Activated naive CD4-positive, alpha-beta T cell treated with anti-CD3 and anti-CD28 coated beads, Interleukin-2, amount 50 U/mL, for 16 hours (primary cell): ENCODE measurements at regions not wholly inside any gene's neighbourhood (a gene's known extent, or its start where the extent isn't known, plus 50 kb on each side); places are given as distances from the start of the nearest gene placed in this dataset.

ENCODE experiments used
- DNase-seq: peaks from one replicate; pipeline ENCODE4 v3.0.0-alpha.2; 2020

- no peak for DNase-seq
Observed at GRCh38 chr13:58051807-58052375, 420.3 kb downstream of the PCDH17 start.

DNA sequence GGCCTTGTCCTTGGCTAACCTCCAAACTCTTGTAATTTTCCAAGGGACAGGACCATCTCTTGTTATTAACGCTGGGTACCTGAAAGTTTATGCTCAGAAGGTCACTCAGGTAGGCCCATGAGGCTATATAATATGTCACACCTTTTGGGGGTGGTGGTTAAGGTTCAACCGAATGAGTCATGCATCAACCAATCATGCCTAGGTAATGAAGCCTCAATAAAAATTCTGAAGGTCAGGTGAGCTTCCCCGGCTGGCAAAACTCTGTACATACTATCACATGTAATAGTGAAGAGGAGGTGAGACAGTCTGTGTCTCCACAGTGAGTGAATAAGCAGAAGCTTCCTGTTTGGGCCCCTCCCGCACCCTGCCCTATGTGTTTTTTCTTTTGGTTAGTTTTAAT lies 424.9 kb downstream of the PCDH17 start:
- DNase-seq = no peak

- no peak for DNase-seq
Observed at GRCh38 chr13:58059624-58060023, 428.1 kb downstream of the PCDH17 start.

- DNase-seq = no peak
Observed at GRCh38 chr13:58080806-58081205, 449.3 kb downstream of the PCDH17 start.

- no peak for DNase-seq
Observed at GRCh38 chr13:58081301-58081820, 449.8 kb downstream of the PCDH17 start.

DNA sequence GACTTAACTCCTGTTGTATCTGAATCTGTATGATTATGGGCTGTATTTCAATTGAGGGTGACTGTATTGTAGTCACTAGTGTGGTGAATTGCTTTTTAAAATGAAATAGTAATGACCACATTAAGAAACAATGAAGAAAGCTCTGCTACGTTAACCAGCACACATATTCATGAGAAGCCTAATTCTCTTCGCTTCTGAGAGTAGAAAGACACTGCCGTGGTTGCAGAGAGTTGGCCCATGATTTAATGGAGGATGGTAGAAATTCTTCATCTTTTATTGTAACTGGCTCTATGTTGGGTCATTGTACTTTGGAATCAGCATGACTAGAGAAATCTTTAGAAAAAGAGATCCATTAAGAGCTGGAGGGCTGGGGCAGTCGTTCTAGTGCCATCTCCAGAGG lies 451.5 kb downstream of the PCDH17 start:
- DNase-seq = no peak

DNA sequence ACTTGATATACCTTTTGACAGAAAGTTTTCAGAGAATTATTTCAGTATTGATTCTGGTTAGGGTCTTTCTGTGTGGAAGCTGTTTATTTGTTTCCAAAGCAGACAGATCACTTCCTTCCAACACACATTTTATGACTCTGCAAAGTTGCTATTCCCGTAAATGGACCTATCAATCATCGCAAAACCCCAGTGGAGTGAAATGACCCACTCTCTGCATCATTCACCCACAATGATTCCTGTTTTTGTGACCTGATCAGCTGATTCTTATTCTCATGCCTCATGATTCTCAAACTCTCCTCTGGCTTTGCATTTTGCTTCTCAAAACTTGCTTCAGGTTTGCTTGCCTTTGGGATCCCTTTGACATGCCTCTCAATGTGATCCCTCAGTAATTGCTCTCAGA lies 453.7 kb downstream of the PCDH17 start:
- DNase-seq = no peak

GRCh38 chr13:58085819-58086218 lies 454.3 kb downstream of the PCDH17 start:
- no peak for DNase-seq

DNA sequence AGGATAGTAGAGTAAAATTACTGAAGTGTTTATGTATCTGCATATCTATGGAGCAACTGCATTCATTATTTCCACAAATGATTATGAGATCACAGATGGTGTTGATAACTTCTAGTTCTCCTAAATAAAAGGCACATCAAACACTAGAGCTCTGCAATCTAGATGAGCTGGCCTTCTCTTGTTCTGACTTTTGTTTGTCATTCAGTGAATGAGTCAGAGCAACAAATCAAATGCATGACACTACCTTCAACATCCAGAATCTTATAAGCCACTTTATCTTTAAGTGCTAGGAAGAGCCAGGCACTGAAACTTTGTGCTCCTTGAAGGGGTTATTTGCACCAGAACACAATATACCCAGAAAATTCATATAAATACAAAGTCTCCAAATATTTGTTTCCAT lies 456.0 kb downstream of the PCDH17 start:
- no peak for DNase-seq

GRCh38 chr13:58093394-58093793 lies 461.9 kb downstream of the PCDH17 start:
- no peak for DNase-seq

DNA sequence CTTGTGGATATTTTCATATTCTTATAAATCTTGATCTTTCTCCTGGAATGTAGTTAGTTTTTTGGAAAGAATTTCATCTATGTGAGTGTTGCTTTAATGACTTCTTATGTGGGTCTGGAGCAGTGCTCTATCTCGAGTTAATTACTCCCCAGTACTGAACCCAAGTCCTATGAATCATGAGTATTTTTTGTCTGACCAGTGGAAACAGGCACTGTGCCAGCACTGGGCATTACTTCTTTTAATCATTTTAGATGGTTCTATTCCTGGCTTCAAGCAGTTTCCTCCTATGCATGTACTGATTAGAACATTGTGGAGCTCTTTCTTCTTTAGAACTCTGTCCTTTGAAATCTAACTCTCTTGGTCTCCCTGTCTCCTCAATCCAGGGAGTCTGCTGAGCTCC lies 466.3 kb downstream of the PCDH17 start:
- DNase-seq = no peak

DNA sequence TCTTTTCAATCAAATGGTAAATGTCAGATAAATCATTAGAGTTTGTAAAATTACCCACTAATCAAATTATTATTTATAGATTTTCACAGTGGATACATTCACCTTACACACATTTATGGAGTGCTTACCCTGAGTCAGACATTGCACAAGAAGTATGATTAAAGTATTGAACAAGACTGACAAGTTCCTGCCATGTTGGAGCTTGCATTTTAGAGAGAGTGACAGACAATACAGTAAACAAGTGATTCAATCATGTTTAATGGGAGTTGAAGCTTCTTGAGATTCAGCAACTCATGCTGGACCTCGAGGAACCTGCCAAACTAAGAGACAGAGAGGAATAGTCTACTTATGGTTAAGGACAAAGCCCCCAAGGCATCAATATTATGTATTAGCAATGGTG lies 487.8 kb downstream of the PCDH17 start:
- no peak for DNase-seq

GRCh38 chr13:58119804-58120203 lies 488.3 kb downstream of the PCDH17 start:
- DNase-seq = no peak

DNA sequence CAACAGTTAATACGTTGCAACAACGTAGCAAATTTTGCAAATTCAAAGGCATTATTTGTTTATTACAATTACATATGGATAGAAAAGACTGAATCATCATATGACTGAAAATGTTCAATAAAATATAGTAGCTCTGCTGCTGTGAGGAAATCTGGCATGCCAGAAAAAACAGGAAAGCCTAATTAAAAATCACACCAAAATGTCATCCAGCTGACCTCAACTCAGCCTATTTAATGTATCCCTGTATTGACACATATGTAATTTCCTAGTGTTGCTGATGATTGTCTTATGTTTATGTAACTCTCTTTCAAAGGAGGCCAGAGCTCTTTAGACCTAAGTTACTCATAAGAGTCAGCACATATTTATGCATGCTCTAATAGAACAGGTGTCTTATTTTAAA lies 495.0 kb downstream of the PCDH17 start:
- DNase-seq = no peak

- DNase-seq = no peak
Observed at GRCh38 chr13:58134012-58134411, 502.5 kb downstream of the PCDH17 start.

- DNase-seq = no peak
Observed at GRCh38 chr13:58134525-58134924, 503.0 kb downstream of the PCDH17 start.

DNA sequence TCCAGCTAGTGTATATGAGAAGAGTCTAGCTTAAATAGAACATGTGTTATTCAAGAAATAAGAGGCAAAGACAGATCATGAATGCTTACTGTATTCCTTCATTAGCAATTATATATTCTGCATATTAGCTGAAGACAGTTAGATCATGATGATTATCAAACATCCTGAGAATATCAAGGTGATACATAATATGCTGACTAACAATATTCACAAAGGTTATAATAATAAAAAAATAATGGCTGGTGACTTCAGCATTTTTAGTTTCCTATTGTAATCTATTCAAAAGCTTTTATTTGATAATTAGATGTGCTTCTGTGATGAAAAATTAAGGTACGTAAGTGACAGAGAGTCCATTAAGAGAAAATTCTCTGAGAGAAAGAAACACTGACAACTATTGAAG lies 511.4 kb downstream of the PCDH17 start:
- DNase-seq = no peak

DNA sequence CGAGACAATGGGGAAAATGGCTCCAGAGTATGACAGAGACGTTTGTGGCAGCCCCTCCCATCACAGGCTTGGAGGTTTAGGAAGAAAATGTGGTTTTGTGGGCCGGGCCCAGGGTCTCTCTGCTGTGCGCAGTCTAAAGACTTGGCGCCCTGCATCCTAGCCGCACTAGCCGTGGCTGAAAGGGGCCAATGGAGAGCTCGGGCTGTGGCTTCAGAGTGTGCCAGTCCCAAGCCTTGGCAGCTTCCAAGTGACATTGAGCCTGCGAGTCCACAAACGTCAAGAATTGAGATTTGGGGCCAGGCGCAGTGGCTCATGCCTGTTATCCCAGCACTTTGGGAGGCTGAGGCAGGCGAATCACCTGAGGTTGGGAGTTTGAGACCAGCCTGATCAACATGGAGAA lies 513.1 kb downstream of the PCDH17 start:
- no peak for DNase-seq

- DNase-seq = no peak
Observed at GRCh38 chr13:58151452-58151851, 519.9 kb downstream of the PCDH17 start.

DNA sequence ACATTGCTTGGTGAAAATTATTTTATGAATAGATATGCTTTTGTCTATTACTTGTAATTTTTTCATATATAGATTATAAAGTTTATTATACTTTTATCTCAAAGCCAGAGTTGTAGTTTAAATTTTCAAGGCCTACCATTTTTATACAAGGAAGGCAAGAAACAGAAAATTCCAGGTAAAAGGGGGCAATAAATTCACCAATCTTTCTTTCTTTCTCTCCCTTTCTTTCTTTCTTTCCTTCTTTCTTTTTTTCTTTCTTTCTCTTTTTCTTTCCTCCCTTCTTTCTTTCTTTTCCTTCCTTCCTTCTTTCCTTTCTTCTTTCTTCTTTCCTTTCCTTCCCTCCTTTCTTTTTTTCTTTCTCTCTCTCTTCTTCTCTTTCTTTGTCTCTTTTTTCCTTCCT lies 529.4 kb downstream of the PCDH17 start:
- DNase-seq = no peak

- DNase-seq = no peak
Observed at GRCh38 chr13:58165617-58166016, 534.1 kb downstream of the PCDH17 start.

GRCh38 chr13:58181111-58181510 lies 549.6 kb downstream of the PCDH17 start:
- DNase-seq = no peak

GRCh38 chr13:58187881-58188280 lies 556.3 kb downstream of the PCDH17 start:
- DNase-seq = no peak

GRCh38 chr13:58190577-58190976 lies 559.0 kb downstream of the PCDH17 start:
- no peak for DNase-seq

DNA sequence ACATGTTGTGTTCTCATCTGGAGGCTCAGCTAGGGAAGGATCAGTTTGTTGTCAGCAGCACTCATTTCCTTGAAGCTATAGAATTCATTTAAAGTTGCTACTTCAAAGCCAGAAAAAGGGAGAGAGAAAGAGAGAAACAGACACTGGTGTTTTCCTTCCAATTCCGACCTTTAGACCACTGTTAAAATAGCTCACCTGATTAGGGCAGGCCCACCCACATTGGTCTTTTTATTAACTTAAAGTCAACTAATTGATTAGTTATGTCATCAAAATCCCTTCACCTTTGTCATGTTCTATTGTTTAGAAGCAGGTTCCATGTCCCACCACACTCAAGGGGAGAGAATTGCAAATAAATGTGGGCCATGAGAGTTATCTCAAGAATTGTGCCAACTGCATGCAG lies 560.2 kb downstream of the PCDH17 start:
- DNase-seq = no peak

DNA sequence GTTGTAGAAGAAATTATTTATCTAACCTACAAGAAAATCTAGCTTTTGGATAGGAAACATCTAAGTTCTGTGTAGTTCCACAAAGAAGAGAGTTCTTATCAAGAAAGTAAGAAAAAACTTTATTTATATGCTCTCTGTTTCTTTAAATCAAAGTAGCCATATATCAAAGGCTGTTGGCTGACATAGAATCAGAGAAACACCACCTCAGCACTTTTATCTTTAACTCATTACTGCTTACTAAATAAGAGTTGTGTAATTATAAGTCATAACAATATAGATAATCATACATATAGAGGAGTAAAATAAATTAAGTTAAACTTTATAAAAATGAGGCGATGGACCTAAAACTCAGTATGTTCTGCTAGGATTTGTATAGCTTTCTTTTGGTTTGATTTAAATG lies 570.6 kb downstream of the PCDH17 start:
- no peak for DNase-seq
